ENCODE measurements at regions not wholly inside any gene's neighbourhood (a gene's known extent, or its start where the extent isn't known, plus 50 kb on each side); places are given as distances from the start of the nearest gene placed in this dataset.
"Not testable (repeated sequence)": the region's sequence is repeated elsewhere in the genome, so short reads cannot be mapped to it uniquely, and the experiment has no call there.

- TF ChIP-seq POLR2AphosphoS5, CTCF (IDR thresholded peaks at IDR 0.05): not testable (repeated sequence)
These were observed 1466.6 kb upstream of the GOT2 start for GRCh38 chr16:60200729-60201128.

All from prostate gland (tissue), 2 donors.